OCI-LY3 (cell line): ENCODE measurements at regions not wholly inside any gene's neighbourhood (a gene's known extent, or its start where the extent isn't known, plus 50 kb on each side); places are given as distances from the start of the nearest gene placed in this dataset.

Experiments
- H2AFZ ChIP-seq: fragments of 200-600, 300-600 bp; shearing (Covaris generic); 2 replicates; pipeline ENCODE4 v1.6.0; 2014; ENCODE audit warnings: antibody characterized with exemption, low read depth, low read length
- H3K27ac ChIP-seq: fragments of 200-600, 300-600 bp; sonication (generic); 2 replicates; pipeline ENCODE4 v1.5.1; 2014; ENCODE audit warnings: mild to moderate bottlenecking, low read length, moderate library complexity, mixed read lengths
- H3K27me3 ChIP-seq: fragments of 200-600, 300-600 bp; sonication (generic); 2 replicates; pipeline ENCODE4 v1.6.1; 2014; ENCODE audit warnings: low read depth, low read length, mixed read lengths
- H3K36me3 ChIP-seq: fragments of 200-600, 300-600 bp; sonication (generic); replicated peaks from 2 replicates; pipeline ENCODE3; 2014; ENCODE audit warnings: low read depth, low read length, mixed read lengths
- H3K4me1 ChIP-seq: fragments of 300-600, 200-600 bp; sonication (generic); 2 replicates; pipeline ENCODE4 v1.6.1; 2014; ENCODE audit warnings: low read length, mixed read lengths
- H3K4me2 ChIP-seq: fragments of 200-600, 300-600 bp; sonication (generic); 2 replicates; pipeline ENCODE4 v1.6.1; 2014; ENCODE audit warnings: low read length, mixed read lengths
- H3K4me3 ChIP-seq: fragments of 300-600, 200-600 bp; sonication (generic); 2 replicates; pipeline ENCODE4 v1.5.1; 2014; ENCODE audit warnings: antibody characterized with exemption, mild to moderate bottlenecking, low read length, moderate library complexity
- H3K79me2 ChIP-seq: fragments of 300-600, 200-600 bp; shearing (Covaris generic); 2 replicates; pipeline ENCODE4 v1.6.1; 2014; ENCODE audit warnings: mild to moderate bottlenecking, low read length, mixed read lengths
- H3K9ac ChIP-seq: fragments of 300-600, 200-600 bp; shearing (Covaris generic); 2 replicates; pipeline ENCODE4 v1.6.0; 2014; ENCODE audit warnings: mild to moderate bottlenecking, low read length, moderate library complexity
- H3K9me3 ChIP-seq: fragments of 200-600, 300-600 bp; shearing (Covaris generic); 2 replicates; pipeline ENCODE4 v1.6.1; 2014; ENCODE audit warnings: low read length, mixed read lengths; ENCODE audit not compliant: insufficient read depth
- H4K20me1 ChIP-seq: fragments of 200-600, 300-600 bp; sonication (generic); 2 replicates; pipeline ENCODE4 v1.6.1; 2016; ENCODE audit warnings: low read length, mixed read lengths; ENCODE audit not compliant: insufficient read depth
- EZH2phosphoT487 ChIP-seq: fragments of 200-600 bp; shearing (Covaris generic); IDR thresholded peaks from 2 replicates; pipeline ENCODE4 v1.6.1; 2018; ENCODE audit warnings: antibody characterized with exemption, mixed run types, low read depth
- TF ChIP-seq, protein P1 (sequence below): fragments of 200-600, 300-600 bp; sonication (generic); IDR thresholded peaks from 2 replicates; pipeline ENCODE4 v1.5.1; 2014; ENCODE audit warnings: antibody characterized with exemption, low read length, low read depth

DNA sequence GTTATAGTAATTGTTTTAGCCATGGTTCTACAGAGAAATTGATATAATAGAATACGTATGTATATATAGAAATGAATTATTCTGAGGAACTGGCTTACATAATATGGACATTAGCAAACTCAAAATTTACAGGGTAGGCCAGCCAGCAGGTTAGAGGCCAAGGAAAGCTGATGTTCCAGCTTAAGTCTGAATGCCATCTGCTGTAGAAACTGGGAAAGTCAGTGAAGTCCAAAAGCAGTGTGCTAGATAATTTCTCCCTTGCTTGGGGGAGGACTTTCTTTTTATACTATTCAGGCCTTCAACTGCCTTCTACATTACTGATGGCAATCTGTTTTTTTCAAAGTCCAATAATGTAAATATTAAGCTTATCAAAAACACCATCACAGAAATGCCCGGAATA, 1174.7 kb downstream of the ZPLD1 start:
- Histone ChIP-seq H4K20me1 (no peaks in the 10 kb centered on the region), H3K9me3 (no peaks in the 10 kb centered on the region), H2AFZ (no peak overlapping the region), H3K4me3 (no peak overlapping the region), H3K27me3 (no peaks in the 10 kb centered on the region), H3K4me2 (no peak overlapping the region), H3K4me1 (no peaks in the 10 kb centered on the region), H3K9ac (no peak overlapping the region), H3K36me3 (no peaks in the 10 kb centered on the region), H3K27ac (no peak overlapping the region), H3K79me2 (no peaks in the 10 kb centered on the region)
- TF ChIP-seq, protein P1, sequence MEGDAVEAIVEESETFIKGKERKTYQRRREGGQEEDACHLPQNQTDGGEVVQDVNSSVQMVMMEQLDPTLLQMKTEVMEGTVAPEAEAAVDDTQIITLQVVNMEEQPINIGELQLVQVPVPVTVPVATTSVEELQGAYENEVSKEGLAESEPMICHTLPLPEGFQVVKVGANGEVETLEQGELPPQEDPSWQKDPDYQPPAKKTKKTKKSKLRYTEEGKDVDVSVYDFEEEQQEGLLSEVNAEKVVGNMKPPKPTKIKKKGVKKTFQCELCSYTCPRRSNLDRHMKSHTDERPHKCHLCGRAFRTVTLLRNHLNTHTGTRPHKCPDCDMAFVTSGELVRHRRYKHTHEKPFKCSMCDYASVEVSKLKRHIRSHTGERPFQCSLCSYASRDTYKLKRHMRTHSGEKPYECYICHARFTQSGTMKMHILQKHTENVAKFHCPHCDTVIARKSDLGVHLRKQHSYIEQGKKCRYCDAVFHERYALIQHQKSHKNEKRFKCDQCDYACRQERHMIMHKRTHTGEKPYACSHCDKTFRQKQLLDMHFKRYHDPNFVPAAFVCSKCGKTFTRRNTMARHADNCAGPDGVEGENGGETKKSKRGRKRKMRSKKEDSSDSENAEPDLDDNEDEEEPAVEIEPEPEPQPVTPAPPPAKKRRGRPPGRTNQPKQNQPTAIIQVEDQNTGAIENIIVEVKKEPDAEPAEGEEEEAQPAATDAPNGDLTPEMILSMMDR, result no peak
- no peak for TF ChIP-seq EZH2phosphoT487

DNA sequence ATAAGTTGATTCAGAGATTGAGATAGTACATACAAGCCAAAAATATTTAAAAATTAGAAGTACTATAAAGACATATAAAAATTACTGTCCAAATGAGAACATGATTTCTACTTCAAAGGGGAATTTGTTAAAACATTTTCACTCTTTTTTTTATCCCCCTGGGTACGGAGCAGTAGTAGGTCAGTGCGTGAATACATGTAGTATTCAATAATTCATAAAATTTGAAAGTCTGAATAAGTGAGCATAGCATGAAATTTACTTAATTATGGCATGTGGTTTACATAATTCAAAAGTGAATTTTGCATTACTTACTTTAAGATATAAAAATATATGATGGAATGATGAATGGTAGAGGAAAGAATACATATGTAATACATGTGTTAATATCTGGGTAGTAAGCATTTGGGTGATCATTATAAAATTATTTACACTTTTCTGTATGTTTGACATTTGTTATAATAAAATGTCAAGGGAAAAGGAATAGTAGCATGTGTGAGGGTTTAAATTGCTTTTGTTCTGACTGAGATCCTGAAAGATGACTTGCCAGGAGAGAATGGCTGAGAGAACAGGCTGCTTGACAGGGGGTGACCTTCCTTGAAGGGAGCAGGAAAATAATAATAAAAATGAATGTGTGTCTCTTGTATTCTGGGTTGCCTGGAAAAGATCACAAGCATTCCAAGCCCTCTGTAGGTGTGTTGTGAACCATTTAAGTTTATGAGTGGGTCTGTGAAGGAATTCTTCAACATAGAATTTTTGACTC, 1178.8 kb downstream of the ZPLD1 start:
- H3K36me3 ChIP-seq, result no peaks in the 10 kb centered on the region
- H3K4me2 ChIP-seq, result no peak overlapping the region
- no peak overlapping the region for H3K9ac ChIP-seq
- no peaks in the 10 kb centered on the region for H3K79me2 ChIP-seq
- H3K4me3 ChIP-seq, result no peak overlapping the region
- H3K9me3 ChIP-seq, result no peaks in the 10 kb centered on the region
- H2AFZ ChIP-seq, result no peak overlapping the region
- TF ChIP-seq EZH2phosphoT487, result no peak
- TF ChIP-seq, protein P1, result no peak
- no peak overlapping the region for H3K27ac ChIP-seq
- no peaks in the 10 kb centered on the region for H3K4me1 ChIP-seq
- no peaks in the 10 kb centered on the region for H4K20me1 ChIP-seq
- no peaks in the 10 kb centered on the region for H3K27me3 ChIP-seq

DNA sequence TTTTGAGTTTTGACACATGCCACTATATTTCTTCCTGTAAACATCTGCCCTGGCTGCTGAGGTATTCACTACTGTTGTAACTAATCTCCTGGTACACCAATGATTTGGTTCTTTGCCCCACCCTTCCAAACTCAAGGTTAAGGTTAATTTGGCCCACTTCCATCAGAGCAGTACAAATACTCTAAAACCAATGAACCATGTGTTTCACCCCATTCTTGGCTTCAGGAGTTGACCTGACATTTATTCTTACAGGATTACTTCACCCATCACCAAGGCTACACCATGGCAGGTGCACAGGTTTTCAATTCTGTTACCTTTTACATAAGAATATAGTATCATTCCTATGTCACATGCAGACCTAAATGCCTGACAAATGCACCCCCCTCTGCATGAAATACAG, 1179.9 kb downstream of the ZPLD1 start:
- H3K36me3 ChIP-seq, result no peaks in the 10 kb centered on the region
- H3K4me3 ChIP-seq, result no peak overlapping the region
- H3K79me2 ChIP-seq, result no peaks in the 10 kb centered on the region
- H3K4me2 ChIP-seq, result no peak overlapping the region
- TF ChIP-seq EZH2phosphoT487, result no peak
- TF ChIP-seq, protein P1, result no peak
- H3K9ac ChIP-seq, result no peak overlapping the region
- no peaks in the 10 kb centered on the region for H3K27me3 ChIP-seq
- H4K20me1 ChIP-seq, result no peaks in the 10 kb centered on the region
- H3K4me1 ChIP-seq, result no peaks in the 10 kb centered on the region
- H2AFZ ChIP-seq, result no peak overlapping the region
- H3K27ac ChIP-seq, result no peak overlapping the region
- H3K9me3 ChIP-seq, result no peaks in the 10 kb centered on the region

DNA sequence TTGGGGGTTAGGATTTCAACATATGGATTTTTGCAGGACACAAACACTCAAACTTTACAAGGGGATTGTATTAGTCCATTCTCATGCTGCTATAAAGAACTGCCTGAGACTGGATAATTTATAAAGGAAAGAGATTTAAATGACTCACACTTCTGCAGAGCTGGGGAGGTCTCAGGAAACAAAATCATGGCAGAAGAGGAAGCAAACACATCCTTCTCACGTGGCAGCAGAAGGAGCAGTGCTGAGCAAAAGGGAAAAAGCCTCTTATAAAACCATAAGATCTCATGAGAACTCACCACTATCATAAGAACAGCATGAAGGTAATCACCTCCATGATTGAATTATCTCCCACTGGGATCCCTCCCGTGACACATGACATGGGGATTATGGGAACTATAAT, 1183.1 kb downstream of the ZPLD1 start:
- no peak overlapping the region for H3K4me2 ChIP-seq
- H3K36me3 ChIP-seq, result no peaks in the 10 kb centered on the region
- no peak overlapping the region for H2AFZ ChIP-seq
- no peaks in the 10 kb centered on the region for H3K79me2 ChIP-seq
- H3K9ac ChIP-seq, result no peak overlapping the region
- no peak overlapping the region for H3K4me3 ChIP-seq
- no peaks in the 10 kb centered on the region for H3K9me3 ChIP-seq
- no peak for TF ChIP-seq EZH2phosphoT487
- H4K20me1 ChIP-seq, result no peaks in the 10 kb centered on the region
- no peaks in the 10 kb centered on the region for H3K4me1 ChIP-seq
- no peaks in the 10 kb centered on the region for H3K27me3 ChIP-seq
- no peak overlapping the region for H3K27ac ChIP-seq
